T1000 (cell line): ENCODE measurements at regions not wholly inside any gene's neighbourhood (a gene's known extent, or its start where the extent isn't known, plus 50 kb on each side); places are given as distances from the start of the nearest gene placed in this dataset.

Source experiments
- DNase-seq: peaks from one replicate; lab custom pipeline; 2025; ENCODE audit warnings: mixed read lengths; lab: John Stamatoyannopoulos, UW

- DNase-seq, result no peak
Measured at GRCh38 chr22:47678636-47679287, 916.3 kb downstream of the TBC1D22A start.

DNA sequence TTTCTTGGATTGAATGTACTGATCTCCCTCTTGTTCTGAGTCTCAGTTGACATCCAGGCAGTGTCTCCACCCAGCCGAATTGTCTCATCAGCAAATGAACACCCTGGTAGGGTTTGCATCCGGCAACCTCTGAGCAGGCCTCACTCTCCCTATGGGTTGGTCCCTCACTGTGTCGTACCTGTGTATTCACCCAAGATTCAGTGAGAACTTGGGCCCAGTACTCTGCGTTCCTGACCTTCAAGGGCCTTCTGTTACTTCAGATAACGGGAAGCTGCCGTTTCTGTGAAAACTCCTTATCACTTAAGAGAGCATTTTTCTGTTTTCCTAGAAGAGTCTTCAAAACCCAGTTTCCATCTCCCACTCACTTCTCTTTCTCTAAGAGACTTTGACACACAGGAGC is 915.6 kb downstream of the TBC1D22A start:
- no peak for DNase-seq

GRCh38 chr22:47676685-47677084 is 914.2 kb downstream of the TBC1D22A start:
- no peak for DNase-seq

DNA sequence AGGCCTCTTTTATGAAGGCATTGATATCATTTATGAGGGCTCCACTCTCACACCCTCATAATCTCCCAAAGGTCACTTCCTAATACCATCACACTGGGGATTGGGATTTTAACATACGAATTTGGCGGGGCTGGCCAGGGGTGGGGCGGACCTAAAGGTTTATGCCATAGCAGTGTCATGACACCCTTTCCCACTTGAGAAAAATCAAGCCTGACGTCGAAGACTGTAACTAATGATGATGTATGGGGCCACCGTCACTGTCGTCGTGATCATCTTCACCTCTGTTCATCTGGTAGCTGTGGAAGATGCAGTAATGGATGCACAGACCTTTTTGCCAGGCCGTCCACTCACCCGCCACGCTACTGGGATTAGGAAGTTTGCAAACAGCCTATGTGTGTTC is 912.1 kb downstream of the TBC1D22A start:
- DNase-seq, result no peak

GRCh38 chr22:47673557-47673956 is 911.1 kb downstream of the TBC1D22A start:
- DNase-seq, result no peak

- DNase-seq, result no peak
Measured at GRCh38 chr22:47672526-47672925, 910.1 kb downstream of the TBC1D22A start.

- DNase-seq, result no peak
Measured at GRCh38 chr22:47665151-47665550, 902.7 kb downstream of the TBC1D22A start.

DNA sequence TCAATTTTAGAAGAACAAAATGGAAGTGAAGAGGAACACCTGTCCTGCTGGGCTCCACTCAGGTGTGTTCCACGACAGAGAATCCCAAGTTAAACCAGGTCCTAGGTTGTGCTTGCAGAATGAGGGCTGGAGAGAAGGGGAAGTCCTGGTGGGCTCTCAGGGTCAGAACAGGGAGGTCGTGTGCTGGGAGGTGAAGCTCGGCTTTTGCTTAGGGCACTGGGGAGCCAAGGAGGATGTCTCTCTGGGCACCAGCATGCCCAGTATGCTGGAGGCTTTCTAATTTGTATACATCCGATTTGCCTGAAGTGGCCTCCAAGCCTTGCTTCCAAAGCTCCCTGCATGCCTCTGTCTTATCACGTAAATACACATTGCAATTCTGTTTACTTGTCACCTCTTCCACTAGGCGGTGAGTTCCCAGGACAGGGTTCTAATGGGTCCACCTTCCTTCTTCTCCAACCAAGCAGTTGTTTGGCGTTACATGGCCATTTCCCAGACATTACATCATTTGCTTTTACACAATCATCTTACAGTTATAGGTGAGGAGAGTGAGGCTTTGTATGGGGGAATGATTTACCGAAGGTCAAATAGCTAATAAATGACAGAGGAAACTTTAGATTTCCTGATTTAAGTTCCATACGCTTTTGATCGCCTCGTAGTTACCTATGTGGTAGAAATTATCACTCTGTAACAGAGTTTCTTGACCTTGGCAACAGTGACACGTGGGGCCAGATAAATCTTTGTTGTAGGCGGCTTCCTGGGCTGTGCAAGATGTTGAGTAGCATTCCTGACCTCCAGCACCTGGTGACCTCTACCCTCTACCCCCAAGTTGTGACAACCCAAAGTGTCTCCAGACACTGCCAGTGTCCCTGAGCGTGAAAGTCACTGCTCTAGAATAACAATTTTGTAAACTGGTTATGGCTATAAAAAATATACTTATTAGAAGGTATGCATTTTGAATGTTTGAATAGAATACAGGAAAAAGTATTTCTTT is 901.5 kb downstream of the TBC1D22A start:
- no peak for DNase-seq

DNA sequence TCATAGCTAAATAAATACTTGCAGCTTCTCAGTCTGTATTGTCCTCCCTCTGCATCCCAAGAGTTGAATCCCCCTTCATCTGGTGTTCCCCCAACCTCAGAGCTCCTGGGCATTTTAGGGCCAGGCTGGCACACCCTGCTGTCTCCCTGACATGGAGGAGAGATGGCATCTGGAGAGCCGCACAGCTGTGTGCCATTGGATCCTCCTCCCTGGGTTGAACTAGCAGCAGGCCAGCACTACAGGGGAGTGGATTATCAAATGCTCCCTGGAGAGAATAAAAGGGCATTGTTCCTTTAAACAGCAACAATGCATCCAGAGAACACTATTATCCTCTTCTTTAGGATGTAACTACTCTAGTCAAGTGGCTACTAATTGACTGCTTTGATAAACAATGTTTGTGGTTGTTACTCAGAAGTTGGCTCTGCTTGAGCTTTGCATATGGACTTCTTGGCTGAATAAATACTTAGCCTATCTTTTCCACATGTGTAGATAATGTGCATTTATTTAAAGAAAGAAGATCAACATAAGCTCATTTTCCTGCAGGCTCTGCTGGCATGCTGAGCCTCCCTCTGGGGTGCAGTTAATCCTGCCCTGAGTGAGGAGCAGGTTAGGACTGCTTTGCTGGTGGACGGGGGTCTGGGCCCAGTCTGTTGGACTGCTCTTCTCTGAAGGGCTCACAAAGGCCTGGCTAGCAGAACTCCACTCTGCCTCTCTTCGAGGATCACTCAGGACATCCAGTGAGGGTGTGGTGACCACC is 897.2 kb downstream of the TBC1D22A start:
- no peak for DNase-seq

DNA sequence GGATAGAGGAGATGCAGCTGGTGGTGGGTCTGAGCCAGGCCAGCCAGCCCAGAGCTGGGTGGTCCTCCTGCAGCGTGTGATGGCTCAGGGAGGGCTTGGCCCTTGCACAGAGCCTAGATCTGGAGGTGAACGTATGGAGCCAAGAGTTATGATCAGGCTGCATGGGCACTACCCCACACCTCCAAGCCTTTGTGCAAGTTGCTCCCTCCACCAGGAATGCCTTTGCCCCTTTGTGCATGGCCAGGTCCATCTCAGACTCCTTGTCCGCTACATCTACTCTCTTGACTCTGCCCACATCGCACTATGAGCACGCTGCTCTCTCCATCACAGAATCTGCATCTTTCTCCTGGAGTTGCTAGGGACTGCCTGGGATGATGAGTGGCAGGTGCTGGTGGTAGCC is 895.7 kb downstream of the TBC1D22A start:
- DNase-seq, result no peak

DNA sequence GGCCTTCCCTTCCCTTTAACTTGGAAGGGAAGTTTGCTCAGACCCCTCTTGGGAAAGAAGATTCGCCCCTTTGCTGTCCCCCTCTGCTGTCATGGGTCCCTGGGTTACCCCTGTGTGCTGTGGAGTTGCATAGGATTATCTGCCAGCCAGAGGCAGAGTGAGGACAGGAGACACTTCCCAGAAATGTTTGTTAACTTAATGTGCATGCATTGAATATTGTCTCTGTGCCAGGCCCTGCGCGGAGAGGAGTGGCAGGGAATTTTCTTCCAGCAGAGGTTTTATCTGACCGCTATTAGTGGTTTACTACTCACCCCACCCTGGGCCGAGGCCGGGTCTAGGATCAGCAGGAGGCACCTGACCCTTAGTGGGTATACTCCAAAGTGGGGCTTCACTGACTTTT is 894.8 kb downstream of the TBC1D22A start:
- no peak for DNase-seq

DNA sequence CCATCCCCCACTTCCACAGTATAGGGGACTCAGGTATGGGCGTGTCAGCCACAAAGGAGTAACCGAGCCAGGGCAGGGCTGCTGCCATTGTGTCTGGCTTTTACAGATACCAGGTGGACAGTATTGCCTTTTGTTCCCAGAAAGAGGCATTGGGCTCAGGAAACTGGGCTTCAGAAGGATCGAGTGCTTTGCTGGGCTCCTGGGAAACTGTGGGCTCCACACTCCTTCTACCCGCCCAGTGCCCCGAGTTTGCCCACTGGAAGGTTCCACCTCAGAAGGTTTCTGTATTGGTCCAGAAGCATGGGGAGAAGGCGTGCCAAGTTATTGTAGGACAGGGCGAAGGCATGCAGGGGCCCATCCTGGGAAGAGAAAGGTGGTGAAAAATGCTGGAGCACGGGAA is 894.4 kb downstream of the TBC1D22A start:
- DNase-seq, result no peak

- DNase-seq, result no peak
Measured at GRCh38 chr22:47655930-47656329, 893.5 kb downstream of the TBC1D22A start.

DNA sequence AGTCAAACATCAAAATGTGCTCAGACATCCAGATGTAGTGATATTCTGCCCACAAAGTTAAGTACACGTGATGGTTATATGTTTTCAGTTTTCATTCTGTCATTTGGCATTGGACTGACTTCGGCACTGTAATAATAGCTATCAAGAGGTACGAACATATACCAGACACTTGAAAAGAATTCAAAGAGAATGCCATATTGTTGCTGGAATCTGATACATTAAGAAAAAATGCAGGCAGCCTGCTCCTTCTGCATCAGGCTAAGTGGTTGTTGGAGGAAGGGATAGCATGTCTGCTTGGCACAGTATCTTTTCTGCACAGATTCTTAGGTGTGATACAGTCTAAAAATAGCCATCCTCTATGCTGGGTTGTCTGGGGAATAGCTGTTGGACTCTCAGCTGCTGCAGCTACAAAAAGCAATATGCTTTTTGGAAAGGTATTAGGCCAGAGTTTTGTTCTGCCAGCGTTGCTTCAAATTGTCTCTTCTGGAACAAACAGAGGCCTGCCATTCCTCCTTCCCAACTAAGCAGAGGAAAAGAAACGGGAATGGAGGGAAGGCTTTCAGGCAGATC is 892.6 kb downstream of the TBC1D22A start:
- no peak for DNase-seq

GRCh38 chr22:47653921-47654320 is 891.5 kb downstream of the TBC1D22A start:
- DNase-seq, result no peak

GRCh38 chr22:47651216-47651987 is 889.0 kb downstream of the TBC1D22A start:
- DNase-seq, result no peak

DNA sequence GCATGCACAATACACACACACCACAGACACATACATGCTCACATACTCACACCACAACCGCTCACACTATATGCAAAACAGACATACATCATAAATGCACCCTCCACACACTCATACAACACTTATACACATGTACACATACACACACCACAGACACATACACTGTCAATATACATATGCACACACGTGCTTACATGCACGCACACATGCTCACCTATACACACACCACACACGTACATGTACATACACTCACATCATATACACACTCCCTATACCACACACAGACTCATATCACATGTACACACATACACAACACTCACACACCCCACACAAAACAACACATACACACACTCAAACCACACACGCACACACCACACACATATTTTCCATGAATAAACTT is 885.3 kb downstream of the TBC1D22A start:
- DNase-seq, result no peak

DNA sequence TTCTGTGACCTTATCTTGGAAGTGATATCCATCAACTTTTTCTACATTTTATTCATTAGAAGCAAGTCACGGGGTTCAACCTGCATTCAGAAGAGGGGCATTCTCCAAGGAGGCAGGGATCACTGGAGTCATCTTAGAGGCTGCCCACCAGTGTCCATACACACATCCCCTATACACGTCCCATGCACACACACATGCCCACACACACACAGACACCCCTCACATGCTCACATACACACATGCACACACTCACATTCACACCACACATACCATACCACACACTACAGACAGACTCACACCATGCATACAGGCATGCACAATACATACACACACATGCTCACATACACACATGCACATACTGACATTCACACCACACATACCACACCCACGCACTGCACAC is 884.7 kb downstream of the TBC1D22A start:
- DNase-seq, result no peak

- no peak for DNase-seq
Measured at GRCh38 chr22:47645923-47646322, 883.5 kb downstream of the TBC1D22A start.

GRCh38 chr22:47645450-47645914 is 883.0 kb downstream of the TBC1D22A start:
- DNase-seq, result no peak

DNA sequence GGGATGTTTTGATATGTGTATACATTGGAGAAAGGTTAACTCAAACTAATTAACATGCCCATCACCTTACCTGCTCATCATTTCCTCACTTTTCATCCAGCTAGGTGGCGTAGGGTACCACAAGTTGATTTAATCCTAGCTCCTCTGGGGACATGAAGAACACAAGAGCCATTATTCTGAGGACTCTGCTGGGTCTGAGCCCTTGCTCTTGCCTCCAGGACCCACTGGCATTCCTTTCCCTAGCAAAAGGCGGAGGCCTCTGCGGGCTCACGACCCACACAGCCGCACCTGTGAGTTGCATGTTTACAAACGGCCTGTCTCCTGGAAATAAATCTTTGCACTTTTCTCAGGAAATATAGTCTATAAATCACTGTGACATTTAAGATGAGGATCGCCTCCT is 871.9 kb downstream of the TBC1D22A start:
- no peak for DNase-seq
